Activated CD8-positive, alpha-beta T cell treated with anti-CD3 and anti-CD28 coated beads for 36 hours (primary cell): ENCODE measurements at regions not wholly inside any gene's neighbourhood (a gene's known extent, or its start where the extent isn't known, plus 50 kb on each side); places are given as distances from the start of the nearest gene placed in this dataset.

ENCODE experiments used
- ATAC-seq: fragments of 200-7000 bp; cut with Tn5 transposase; one replicate; pipeline ENCODE4 v1.10.0; 2021; ENCODE audit warnings: mild to moderate bottlenecking, moderate library complexity
- CTCF ChIA-PET: fragments of 350-600 bp; sonication (Branson Sonifier 250); formaldehyde crosslinking; loops from one replicate; lab custom pipeline; 2021; ENCODE audit warnings: antibody characterized with exemption; lab: Charles Lee
- POLR2A ChIA-PET: fragments of 350-600 bp; sonication (Branson Sonifier 250); formaldehyde crosslinking; loops from one replicate; lab custom pipeline; 2021; ENCODE audit warnings: antibody characterized with exemption; lab: Charles Lee
- DNase-seq: peaks from one replicate; pipeline ENCODE4 v3.0.0-alpha.2; 2020
- H3K27ac Mint-ChIP-seq: one replicate; pipeline ENCODE4 v1.8.0; 2021; ENCODE audit warnings: mild to moderate bottlenecking, mixed read lengths
- H3K27me3 Mint-ChIP-seq: one replicate; pipeline ENCODE4 v1.8.0; 2021; ENCODE audit warnings: mixed read lengths
- H3K36me3 Mint-ChIP-seq: one replicate; pipeline ENCODE4 v1.8.0; 2021; ENCODE audit warnings: low read depth, mixed read lengths
- H3K4me1 Mint-ChIP-seq: one replicate; pipeline ENCODE4 v1.8.0; 2021; ENCODE audit warnings: low read depth, mixed read lengths
- H3K4me3 Mint-ChIP-seq: one replicate; pipeline ENCODE4 v1.8.0; 2021; ENCODE audit warnings: mild to moderate bottlenecking, moderate library complexity, mixed read lengths
- H3K9me3 Mint-ChIP-seq: one replicate; pipeline ENCODE4 v1.8.0; 2021; ENCODE audit warnings: mixed read lengths
- intact Hi-C: fragments of 100-400 bp; cut with micrococcal nuclease; formaldehyde crosslinking; loops from one replicate; pipeline ENCODE4 v1.10.0; 2022
- TF ChIP-seq, protein P1 (sequence below): fragments of 200-600 bp; IDR thresholded peaks from one replicate; pipeline ENCODE4 v1.8.0; 2022; ENCODE audit warnings: antibody characterized with exemption, mild to moderate bottlenecking

DNA sequence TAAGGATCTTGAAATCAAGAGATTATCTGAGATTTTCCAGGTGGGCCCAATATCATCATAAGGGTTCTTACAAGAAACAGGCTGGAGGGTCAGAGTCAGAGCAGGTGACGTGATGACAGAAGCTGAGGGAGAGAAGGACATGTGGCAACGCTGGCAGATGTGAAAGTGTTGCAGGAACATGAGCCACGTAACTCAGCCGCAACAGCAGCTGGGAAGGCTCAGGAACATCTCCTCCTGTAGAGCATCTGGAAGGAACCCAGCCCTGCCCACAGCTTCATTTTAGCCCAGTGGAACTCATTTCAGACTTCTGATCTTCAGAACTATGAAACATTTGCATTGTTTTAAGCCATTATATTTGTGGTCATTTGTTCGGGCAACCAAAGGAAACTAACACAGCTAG is 156.3 kb upstream of the VEGFC start:
- ATAC-seq = no peak
- no peaks in the 10 kb centered on the region for H3K4me1 Mint-ChIP-seq
- no peak for DNase-seq
- TF ChIP-seq, protein P1, sequence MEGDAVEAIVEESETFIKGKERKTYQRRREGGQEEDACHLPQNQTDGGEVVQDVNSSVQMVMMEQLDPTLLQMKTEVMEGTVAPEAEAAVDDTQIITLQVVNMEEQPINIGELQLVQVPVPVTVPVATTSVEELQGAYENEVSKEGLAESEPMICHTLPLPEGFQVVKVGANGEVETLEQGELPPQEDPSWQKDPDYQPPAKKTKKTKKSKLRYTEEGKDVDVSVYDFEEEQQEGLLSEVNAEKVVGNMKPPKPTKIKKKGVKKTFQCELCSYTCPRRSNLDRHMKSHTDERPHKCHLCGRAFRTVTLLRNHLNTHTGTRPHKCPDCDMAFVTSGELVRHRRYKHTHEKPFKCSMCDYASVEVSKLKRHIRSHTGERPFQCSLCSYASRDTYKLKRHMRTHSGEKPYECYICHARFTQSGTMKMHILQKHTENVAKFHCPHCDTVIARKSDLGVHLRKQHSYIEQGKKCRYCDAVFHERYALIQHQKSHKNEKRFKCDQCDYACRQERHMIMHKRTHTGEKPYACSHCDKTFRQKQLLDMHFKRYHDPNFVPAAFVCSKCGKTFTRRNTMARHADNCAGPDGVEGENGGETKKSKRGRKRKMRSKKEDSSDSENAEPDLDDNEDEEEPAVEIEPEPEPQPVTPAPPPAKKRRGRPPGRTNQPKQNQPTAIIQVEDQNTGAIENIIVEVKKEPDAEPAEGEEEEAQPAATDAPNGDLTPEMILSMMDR = no peak
- POLR2A ChIA-PET = no interaction called here
- no peaks in the 10 kb centered on the region for H3K9me3 Mint-ChIP-seq
- CTCF ChIA-PET = no interaction called here
- H3K36me3 Mint-ChIP-seq = no peaks in the 10 kb centered on the region
- intact Hi-C loops = no loop called here
- no peaks in the 10 kb centered on the region for H3K27me3 Mint-ChIP-seq
- no peak overlapping the region for H3K4me3 Mint-ChIP-seq
- no peak overlapping the region for H3K27ac Mint-ChIP-seq

DNA sequence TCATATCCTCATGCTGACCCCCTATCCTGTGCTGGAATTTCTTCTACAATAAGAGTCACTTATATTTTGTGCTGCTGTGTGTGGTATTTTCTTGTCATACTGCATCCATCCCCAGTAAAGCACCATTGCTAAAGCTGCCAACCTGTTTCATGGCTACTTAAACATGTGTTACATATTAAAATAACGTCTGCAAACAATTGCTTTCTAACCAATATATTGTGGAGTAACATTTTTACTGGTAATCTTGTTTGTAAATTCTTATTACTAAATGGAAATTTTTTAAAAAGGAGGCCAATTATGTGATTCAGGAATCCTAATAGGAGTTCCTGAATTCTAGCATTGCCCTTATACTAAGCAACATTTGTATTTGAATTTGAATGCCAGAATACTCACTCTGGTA is 160.3 kb upstream of the VEGFC start:
- no peaks in the 10 kb centered on the region for H3K27me3 Mint-ChIP-seq
- H3K27ac Mint-ChIP-seq = no peak overlapping the region
- TF ChIP-seq, protein P1 = no peak
- POLR2A ChIA-PET = no interaction called here
- ATAC-seq (no peak), DNase-seq (no peak)
- no peak overlapping the region for H3K4me3 Mint-ChIP-seq
- intact Hi-C loops = no loop called here
- H3K4me1 Mint-ChIP-seq = no peaks in the 10 kb centered on the region
- H3K36me3 Mint-ChIP-seq = no peaks in the 10 kb centered on the region
- peaks cover 4% of the 10 kb centered on the region for H3K9me3 Mint-ChIP-seq
- CTCF ChIA-PET = no interaction called here

DNA sequence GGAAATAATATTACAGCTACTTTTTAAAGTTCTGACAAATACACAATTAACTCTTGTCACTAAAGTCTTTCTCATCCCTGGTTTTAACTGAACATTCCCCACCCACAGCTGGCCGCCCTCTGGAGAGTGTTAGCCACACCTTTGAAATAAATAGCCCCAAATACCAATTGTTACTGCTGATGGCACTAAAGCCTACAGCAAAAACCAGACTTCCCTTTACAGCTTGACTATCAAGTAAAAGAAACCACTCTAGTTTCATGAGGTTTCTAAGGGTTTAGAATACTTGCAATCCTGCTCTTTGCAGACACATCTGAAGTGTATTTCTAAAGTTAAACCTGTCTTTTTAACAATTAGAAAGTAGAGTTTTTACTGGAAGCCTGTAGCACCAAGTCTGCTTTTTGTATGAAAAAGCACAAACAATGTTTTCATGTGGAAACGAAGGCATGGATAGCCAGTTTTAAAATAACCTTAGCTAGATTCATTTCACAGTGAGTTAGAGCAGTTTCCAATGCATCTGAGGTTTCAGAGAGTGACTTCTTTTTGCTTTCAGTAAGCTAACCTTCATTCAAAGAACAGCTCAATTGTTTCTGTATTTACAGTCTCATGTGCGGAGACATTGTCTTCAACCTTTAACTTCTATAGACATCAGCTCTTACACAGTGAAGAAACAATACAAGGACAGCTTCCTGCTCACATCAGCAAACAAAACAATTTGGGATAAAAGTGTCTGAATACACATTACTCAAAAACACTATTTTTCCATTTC is 164.8 kb upstream of the VEGFC start:
- Mint-ChIP-seq H3K4me3 (no peak overlapping the region), H3K27me3 (no peaks in the 10 kb centered on the region), H3K36me3 (no peaks in the 10 kb centered on the region), H3K9me3 (peaks cover 4% of the 10 kb centered on the region), H3K4me1 (no peaks in the 10 kb centered on the region), H3K27ac (no peak overlapping the region)
- ATAC-seq (no peak), DNase-seq (no peak)
- ChIA-PET POLR2A (no interaction called here), CTCF (interaction anchor here (1.1 kb wide), 1 partner anchor 17 kb away, joined by 3 read pairs; no protein-coding TSS in a partner anchor)
- intact Hi-C loops = no loop called here
- TF ChIP-seq, protein P1 = no peak

DNA sequence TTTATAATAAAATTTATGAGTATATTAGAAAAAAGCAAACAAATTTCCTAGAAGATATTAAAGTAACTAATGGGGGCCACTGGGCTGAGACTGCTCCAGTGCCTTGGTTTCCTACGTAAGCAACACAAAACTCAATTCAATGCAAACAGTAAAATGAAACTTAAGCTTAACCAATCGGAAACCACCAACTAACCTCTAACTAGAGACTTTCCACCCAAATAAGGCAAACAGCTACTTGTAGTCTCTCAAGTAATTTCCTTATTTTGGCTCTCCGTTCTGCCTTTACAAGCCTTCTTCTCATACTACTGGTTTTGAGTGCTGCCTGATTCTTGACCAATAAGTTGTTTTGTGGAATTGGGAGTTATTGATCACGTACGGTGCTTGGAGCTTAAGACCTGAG is 167.3 kb upstream of the VEGFC start:
- no peaks in the 10 kb centered on the region for H3K9me3 Mint-ChIP-seq
- no peaks in the 10 kb centered on the region for H3K27me3 Mint-ChIP-seq
- CTCF ChIA-PET = interaction anchor here (1.3 kb wide), 1 partner anchor 85 kb away, joined by 4 read pairs; no protein-coding TSS in a partner anchor
- ATAC-seq (no peak), DNase-seq (no peak)
- intact Hi-C loops = no loop called here
- H3K27ac Mint-ChIP-seq = no peak overlapping the region
- TF ChIP-seq, protein P1 = no peak
- no peaks in the 10 kb centered on the region for H3K36me3 Mint-ChIP-seq
- no peak overlapping the region for H3K4me3 Mint-ChIP-seq
- POLR2A ChIA-PET = no interaction called here
- H3K4me1 Mint-ChIP-seq = no peaks in the 10 kb centered on the region

DNA sequence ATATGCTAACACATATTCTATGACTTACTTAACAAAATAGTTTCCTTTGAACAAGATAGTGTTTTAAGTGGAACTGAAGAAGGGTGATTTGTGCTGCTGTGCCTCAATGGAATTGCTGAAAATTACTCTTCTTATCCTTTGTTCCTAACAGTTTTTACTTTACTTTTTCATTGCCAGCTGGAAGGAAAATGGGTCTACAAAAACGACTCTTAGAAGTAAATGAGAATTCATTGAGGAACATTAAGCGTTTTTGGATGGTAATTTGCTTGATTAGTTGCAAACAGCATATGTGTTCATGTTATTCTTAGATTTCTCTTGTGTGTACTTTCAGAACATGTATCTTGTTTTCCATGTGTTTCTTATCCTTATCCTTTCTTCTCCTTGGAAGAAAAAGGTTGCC is 170.4 kb upstream of the VEGFC start:
- no peak overlapping the region for H3K27ac Mint-ChIP-seq
- CTCF ChIA-PET = interaction anchor here (1.3 kb wide), 1 partner anchor 15 kb away, joined by 3 read pairs; no protein-coding TSS in a partner anchor
- ATAC-seq (no peak), DNase-seq (no peak)
- no peaks in the 10 kb centered on the region for H3K27me3 Mint-ChIP-seq
- no peaks in the 10 kb centered on the region for H3K36me3 Mint-ChIP-seq
- POLR2A ChIA-PET = no interaction called here
- intact Hi-C loops = no loop called here
- H3K4me3 Mint-ChIP-seq = no peak overlapping the region
- TF ChIP-seq, protein P1 = no peak
- H3K4me1 Mint-ChIP-seq = no peaks in the 10 kb centered on the region
- H3K9me3 Mint-ChIP-seq = no peaks in the 10 kb centered on the region
